ENCODE measurements at regions not wholly inside any gene's neighbourhood (a gene's known extent, or its start where the extent isn't known, plus 50 kb on each side); places are given as distances from the start of the nearest gene placed in this dataset.

- H3K9ac ChIP-seq (ENCODE audit: extremely low read depth, low read length, poor library complexity, severe bottlenecking), result no peak overlapping the region
- Mint-ChIP-seq H3K4me1 (no peaks in the 10 kb centered on the region), H3K9me3 (peaks cover 38% of the 10 kb centered on the region), H3K4me3 (no peak overlapping the region), H3K27me3 (ENCODE audit: insufficient read depth) (no peaks in the 10 kb centered on the region), H3K36me3 (ENCODE audit: low read depth) (peaks cover 6% of the 10 kb centered on the region), H3K27ac (no peak overlapping the region)
- H3K4me1 ChIP-seq (ENCODE audit: control insufficient read depth, insufficient read depth, low read length), result no peaks in the 10 kb centered on the region
- no peak overlapping the region for H3K27ac ChIP-seq (ENCODE audit: low read depth, low read length)
- TF ChIP-seq, protein P1, sequence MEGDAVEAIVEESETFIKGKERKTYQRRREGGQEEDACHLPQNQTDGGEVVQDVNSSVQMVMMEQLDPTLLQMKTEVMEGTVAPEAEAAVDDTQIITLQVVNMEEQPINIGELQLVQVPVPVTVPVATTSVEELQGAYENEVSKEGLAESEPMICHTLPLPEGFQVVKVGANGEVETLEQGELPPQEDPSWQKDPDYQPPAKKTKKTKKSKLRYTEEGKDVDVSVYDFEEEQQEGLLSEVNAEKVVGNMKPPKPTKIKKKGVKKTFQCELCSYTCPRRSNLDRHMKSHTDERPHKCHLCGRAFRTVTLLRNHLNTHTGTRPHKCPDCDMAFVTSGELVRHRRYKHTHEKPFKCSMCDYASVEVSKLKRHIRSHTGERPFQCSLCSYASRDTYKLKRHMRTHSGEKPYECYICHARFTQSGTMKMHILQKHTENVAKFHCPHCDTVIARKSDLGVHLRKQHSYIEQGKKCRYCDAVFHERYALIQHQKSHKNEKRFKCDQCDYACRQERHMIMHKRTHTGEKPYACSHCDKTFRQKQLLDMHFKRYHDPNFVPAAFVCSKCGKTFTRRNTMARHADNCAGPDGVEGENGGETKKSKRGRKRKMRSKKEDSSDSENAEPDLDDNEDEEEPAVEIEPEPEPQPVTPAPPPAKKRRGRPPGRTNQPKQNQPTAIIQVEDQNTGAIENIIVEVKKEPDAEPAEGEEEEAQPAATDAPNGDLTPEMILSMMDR (conservative IDR thresholded peaks at IDR 0.05), result no peak
- DNase-seq, result no peak
- no peak overlapping the region for H3K4me3 ChIP-seq (ENCODE audit: low read length)
- H3K36me3 ChIP-seq (ENCODE audit: control insufficient read depth, insufficient read depth, low read length), result no peaks in the 10 kb centered on the region
- H3K9me3 ChIP-seq (ENCODE audit: control insufficient read depth, low read length), result peaks cover 4% of the 10 kb centered on the region
- 60 to 73% methylated on average over 1 to 3 of the region's 3 CpGs for WGBS, 2 experiments (ENCODE audit: insufficient coverage in 1 of 2, insufficient read length in 1 of 2)
- no peaks in the 10 kb centered on the region for H3K27me3 ChIP-seq (ENCODE audit: control insufficient read depth, insufficient read depth, low read length, poor library complexity, severe bottlenecking)
Measured at GRCh38 chr6:141151710-141152417, 980.9 kb upstream of the GJE1 start.

GRCh38 chr6:141141870-141142269, 990.9 kb upstream of the GJE1 start:
- Histone ChIP-seq H3K27ac (ENCODE audit: low read depth, low read length) (no peak overlapping the region), H3K9ac (ENCODE audit: extremely low read depth, low read length, poor library complexity, severe bottlenecking) (no peak overlapping the region), H3K9me3 (ENCODE audit: control insufficient read depth, low read length) (no peaks in the 10 kb centered on the region), H3K27me3 (ENCODE audit: control insufficient read depth, insufficient read depth, low read length, poor library complexity, severe bottlenecking) (no peaks in the 10 kb centered on the region), H3K4me1 (ENCODE audit: control insufficient read depth, insufficient read depth, low read length) (no peaks in the 10 kb centered on the region), H3K36me3 (ENCODE audit: control insufficient read depth, insufficient read depth, low read length) (no peaks in the 10 kb centered on the region), H3K4me3 (ENCODE audit: low read length) (no peak overlapping the region)
- TF ChIP-seq, protein P1 (conservative IDR thresholded peaks at IDR 0.05), result no peak
- Mint-ChIP-seq H3K27me3 (ENCODE audit: insufficient read depth) (no peaks in the 10 kb centered on the region), H3K27ac (no peak overlapping the region), H3K4me3 (no peak overlapping the region), H3K9me3 (no peaks in the 10 kb centered on the region), H3K4me1 (no peaks in the 10 kb centered on the region), H3K36me3 (ENCODE audit: low read depth) (no peaks in the 10 kb centered on the region)
- WGBS, 2 experiments (ENCODE audit: insufficient coverage in 1 of 2, insufficient read length in 1 of 2), result 98% methylated on average over 2 of the region's 2 CpGs; no CpG with 5 or more reads in 1 of the 2 experiments
- DNase-seq, result no peak

DNA sequence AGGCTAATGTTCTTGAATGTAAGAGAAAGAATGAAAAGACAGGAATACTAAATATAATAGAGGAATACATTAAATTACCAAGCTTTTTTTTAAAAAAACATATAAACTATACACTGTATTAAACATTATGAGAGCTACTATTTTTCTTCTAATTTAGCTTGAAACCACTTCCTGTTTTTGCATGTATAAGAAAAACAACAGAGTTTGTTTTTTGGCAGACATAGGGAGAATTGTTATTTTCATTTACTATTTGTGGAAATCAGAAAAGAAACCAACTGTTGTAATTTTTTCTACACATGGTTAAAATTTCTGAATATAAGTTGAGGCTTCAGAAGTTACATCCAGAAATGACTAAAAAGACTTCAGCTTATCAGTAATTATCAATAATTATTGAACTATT, 991.8 kb upstream of the GJE1 start:
- no peaks in the 10 kb centered on the region for H3K9me3 Mint-ChIP-seq
- H3K27me3 Mint-ChIP-seq (ENCODE audit: insufficient read depth), result no peaks in the 10 kb centered on the region
- DNase-seq, result no peak

More for the DNA sequence above, 991.8 kb upstream of the GJE1 start:
- Mint-ChIP-seq H3K4me1 (no peaks in the 10 kb centered on the region), H3K4me3 (no peak overlapping the region), H3K36me3 (ENCODE audit: low read depth) (no peaks in the 10 kb centered on the region), H3K27ac (no peak overlapping the region)
- Histone ChIP-seq H3K27ac (ENCODE audit: low read depth, low read length) (no peak overlapping the region), H3K9me3 (ENCODE audit: control insufficient read depth, low read length) (no peaks in the 10 kb centered on the region), H3K4me3 (ENCODE audit: low read length) (no peak overlapping the region), H3K36me3 (ENCODE audit: control insufficient read depth, insufficient read depth, low read length) (no peaks in the 10 kb centered on the region), H3K27me3 (ENCODE audit: control insufficient read depth, insufficient read depth, low read length, poor library complexity, severe bottlenecking) (no peaks in the 10 kb centered on the region), H3K4me1 (ENCODE audit: control insufficient read depth, insufficient read depth, low read length) (no peaks in the 10 kb centered on the region), H3K9ac (ENCODE audit: extremely low read depth, low read length, poor library complexity, severe bottlenecking) (no peak overlapping the region)
- TF ChIP-seq, protein P1 (conservative IDR thresholded peaks at IDR 0.05), result no peak

Measured in endodermal cell (in vitro differentiated cells).